GM23248 (cell line): ENCODE measurements at regions not wholly inside any gene's neighbourhood (a gene's known extent, or its start where the extent isn't known, plus 50 kb on each side); places are given as distances from the start of the nearest gene placed in this dataset.

Experiments used
- EZH2 ChIP-seq: fragments of 200-600 bp; sonication (generic); IDR thresholded peaks from 2 replicates; pipeline ENCODE4 v1.6.1; 2018; ENCODE audit warnings: antibody characterized with exemption, mild to moderate bottlenecking; ENCODE audit not compliant: insufficient read depth, poor library complexity, severe bottlenecking
- EZH2phosphoT487 ChIP-seq: fragments of 200-600 bp; sonication (generic); IDR thresholded peaks from 2 replicates; pipeline ENCODE4 v1.6.1; 2018; ENCODE audit warnings: antibody characterized with exemption, moderate library complexity, mild to moderate bottlenecking, low read depth; ENCODE audit not compliant: insufficient read depth

- TF ChIP-seq EZH2: no peak
- TF ChIP-seq EZH2phosphoT487: no peak
Observed at GRCh38 chr2:203656522-203657287, 49.7 kb upstream of the CD28 start.
